ENCODE measurements at regions not wholly inside any gene's neighbourhood (a gene's known extent, or its start where the extent isn't known, plus 50 kb on each side); places are given as distances from the start of the nearest gene placed in this dataset.
"Not testable (repeated sequence)": the region's sequence is repeated elsewhere in the genome, so short reads cannot be mapped to it uniquely, and the experiment has no call there.

DNA sequence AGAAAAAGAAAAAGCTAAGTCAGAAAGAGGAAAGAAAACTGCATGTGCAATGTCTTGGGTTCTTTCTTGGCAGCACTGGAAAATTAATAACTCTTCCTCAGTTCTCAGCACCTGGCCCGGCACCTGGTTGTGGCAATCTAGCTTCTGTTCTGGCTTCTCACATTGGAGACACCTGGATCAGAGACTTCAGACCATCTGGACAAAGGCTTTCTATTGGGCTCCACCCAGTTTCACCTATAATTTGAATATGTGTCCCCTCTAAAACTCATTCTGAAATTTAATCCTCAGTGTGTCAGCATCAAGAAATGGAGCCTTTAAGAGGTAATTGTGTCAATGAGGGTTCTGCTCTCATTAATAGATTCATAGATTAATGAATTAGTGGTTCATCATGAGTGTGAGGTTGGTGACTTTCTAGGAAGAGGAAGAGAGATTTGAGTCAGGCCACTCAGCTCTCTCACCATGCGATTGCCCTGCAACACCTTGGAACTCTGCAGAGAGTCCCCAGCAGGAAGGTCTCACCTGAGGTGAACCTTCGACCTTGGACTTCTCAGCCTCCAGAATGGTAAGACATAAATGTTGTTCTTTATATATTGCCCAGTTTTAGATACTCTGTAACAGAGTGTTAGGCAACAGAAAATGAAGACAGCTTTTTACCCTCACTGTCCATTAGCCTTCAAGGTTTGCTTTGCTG, 679.9 kb downstream of the NTRK3 start:
- no peak for DNase-seq

DNA sequence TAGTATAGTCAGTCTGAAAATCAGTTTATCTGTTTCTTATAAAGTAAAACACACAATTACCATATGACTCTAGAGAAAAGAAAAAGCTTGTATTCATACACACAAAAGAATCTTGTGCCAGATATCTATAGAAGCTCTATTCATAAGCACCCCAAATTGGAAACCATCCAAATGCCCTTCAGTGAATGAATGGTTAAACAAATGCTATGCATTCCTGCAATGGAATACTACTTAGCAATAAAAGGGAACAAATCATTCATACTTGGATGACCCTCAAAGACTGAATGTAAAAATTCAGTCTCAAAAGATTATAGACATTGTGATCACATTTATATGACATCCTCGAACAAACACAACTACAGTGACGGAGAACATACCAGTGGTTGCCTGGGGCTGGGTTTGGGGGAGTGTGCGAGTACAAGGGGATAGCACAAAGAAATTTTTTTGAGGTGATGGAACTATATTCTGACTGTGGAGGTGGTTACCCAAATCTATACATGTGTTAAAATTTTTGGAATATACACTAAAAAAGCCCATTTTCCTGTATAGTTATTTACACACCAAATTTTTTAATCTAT, 680.6 kb downstream of the NTRK3 start:
- no peak for DNase-seq

GRCh38 chr15:87573534-87573933, 683.0 kb downstream of the NTRK3 start:
- DNase-seq = no peak

DNA sequence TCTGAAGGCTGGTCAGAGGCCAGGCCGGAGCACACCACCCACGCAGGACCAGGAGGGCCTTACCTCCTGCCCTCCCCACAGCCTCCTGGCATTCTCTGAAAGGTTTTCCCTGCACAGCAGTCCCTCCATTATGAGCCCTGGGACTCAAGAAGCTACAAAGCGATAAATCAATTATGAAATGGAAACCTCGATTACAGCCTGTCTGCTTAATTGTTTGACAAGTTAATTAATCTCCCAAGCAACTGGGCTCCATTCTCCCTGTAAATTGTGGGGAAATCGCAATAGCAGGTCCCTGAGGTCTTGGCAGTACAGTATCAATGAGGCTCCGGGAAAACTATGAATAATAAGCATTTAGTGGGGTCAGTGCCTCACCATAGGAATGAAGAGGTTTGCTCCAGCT, 683.5 kb downstream of the NTRK3 start:
- no peak for DNase-seq

- DNase-seq = no peak
Observed at GRCh38 chr15:87572381-87572910, 684.1 kb downstream of the NTRK3 start.

- no peak for DNase-seq
Observed at GRCh38 chr15:87570206-87570605, 686.3 kb downstream of the NTRK3 start.

DNA sequence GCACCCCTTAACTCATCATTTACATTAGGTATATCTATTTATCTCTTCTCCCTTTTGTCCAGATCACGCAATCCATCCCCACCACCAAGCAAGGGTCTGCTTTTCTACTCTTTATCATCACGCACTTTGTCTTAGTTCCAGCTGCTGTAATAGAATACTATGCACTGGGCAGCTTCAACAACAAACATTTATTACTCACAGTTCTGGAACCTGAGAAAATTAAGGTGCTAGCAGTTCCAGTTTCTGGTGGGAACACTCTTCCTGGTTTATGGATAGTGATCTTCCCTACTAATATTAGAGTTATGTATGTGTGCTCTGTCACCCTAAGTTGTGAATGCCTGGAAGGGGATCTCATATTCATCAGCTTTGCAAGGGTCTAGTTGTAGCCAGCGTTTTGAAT, 687.0 kb downstream of the NTRK3 start:
- DNase-seq = no peak

GRCh38 chr15:87567406-87568030, 689.0 kb downstream of the NTRK3 start:
- DNase-seq = no peak

DNA sequence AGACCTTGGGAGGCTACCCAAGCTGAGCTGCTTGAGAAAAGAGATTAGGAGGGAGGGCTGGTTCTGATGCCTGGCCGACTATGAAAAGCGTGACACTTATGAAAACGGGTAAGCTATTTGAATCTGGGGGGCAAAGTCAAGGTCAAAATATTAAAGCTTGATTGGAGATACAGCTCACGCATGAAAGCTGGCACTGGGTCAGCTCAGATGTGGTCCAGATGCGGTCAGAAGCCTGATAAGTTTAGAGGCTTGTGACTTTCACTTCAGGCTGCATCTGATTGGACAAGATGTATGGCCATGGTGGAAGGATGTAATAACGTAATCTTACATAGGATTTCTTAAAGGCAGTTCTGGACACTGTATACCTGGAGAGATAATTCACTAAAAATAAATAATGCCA, 690.3 kb downstream of the NTRK3 start:
- no peak for DNase-seq

DNA sequence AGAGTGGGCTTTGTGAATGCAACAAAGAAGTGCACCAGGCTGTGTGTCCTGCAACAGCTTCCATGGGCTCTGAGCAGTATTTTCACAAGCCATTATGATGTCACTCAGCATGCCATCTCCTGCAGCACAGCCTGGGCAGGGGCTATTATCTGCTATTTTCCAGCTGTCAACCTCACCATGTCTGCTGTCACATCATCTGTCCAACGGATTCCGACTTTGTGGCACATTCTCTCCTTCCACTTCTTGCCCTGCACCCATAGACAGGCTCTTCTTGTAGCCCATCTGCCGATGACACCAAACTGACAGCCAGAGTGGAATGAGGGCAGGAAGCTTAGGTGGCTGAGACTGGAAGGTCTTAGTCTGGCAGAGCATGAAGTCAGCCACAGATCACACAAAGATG, 691.9 kb downstream of the NTRK3 start:
- DNase-seq = no peak

GRCh38 chr15:87563869-87564268, 692.7 kb downstream of the NTRK3 start:
- no peak for DNase-seq

DNA sequence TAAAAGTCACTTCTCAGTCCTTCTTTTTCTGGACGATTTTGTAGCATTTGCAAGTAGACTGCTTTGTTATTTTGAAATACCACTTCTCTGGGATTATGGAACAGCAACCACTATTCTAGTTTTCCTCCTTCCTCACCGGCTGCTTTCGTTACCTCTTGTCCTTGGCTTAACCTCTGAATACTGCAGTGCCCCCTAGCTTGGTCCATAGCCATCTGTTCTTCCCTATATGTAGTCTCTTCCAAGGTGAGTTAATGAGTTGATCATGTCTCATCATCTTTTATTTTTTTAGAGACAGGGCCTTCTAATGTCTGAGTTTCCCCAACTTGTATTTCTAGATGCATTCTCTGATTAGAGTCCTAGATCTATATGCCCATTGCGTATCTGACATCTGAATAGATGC, 694.3 kb downstream of the NTRK3 start:
- no peak for DNase-seq

DNA sequence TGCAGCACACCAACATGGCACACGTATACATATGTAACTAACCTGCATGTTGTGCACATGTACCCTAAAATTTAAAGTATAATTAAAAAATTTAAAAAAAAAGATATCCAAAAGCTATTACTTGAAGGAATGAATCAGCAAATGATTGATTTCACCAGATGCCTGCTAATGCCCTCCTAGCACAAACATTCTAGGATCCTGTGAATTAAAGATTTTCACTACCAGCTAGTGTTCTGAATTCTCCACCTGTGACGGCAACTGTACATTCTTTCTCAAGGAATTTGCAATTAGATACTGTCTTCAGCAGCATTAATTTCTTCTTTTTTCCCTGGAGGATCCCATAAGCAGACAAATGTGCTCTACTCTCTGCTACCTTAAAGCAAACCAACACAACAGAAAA, 694.9 kb downstream of the NTRK3 start:
- no peak for DNase-seq

- no peak for DNase-seq
Observed at GRCh38 chr15:87557881-87558280, 698.7 kb downstream of the NTRK3 start.

GRCh38 chr15:87556886-87557285, 699.7 kb downstream of the NTRK3 start:
- no peak for DNase-seq

- no peak for DNase-seq
Observed at GRCh38 chr15:87549860-87550259, 706.7 kb downstream of the NTRK3 start.

DNA sequence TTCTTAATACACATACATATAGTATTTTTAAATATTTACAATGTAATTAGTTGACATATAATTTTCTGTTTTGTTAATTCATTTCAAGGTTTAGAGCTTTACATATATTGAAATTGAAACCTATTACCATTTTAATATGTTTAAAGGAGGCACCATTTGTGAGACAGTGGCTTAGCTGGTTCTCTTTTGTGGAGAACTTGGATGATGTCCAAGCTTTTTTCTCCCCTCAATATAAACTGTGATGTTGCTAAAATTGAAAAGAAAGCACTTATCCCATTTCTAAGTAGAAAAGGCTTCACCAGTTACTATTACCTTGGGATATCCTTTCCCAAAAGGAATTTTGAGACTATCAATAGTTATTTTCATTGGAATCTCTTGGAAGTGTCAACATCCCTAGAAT, 707.2 kb downstream of the NTRK3 start:
- no peak for DNase-seq

DNA sequence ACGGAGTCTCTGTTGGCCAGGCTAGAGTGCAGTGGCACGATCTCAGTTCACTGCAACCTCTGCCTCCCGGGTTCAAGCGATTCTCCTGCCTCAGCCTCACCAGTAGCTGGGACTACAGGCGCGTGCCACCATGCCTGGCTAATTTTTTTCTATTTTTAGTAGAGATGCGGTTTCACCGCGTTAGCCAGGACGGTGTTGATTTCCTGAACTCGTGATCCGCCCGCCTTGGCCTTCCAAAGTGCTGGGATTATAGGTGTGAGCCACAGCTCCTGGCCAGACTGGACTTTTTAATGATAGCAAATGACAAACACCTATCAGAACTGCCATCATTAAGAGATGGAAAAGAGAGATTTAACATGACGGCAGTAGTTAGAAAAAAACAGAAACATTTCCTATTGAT, 707.9 kb downstream of the NTRK3 start:
- DNase-seq = not testable (repeated sequence)

- DNase-seq = no peak
Observed at GRCh38 chr15:87547470-87548181, 708.9 kb downstream of the NTRK3 start.

GRCh38 chr15:87538327-87538834, 718.2 kb downstream of the NTRK3 start:
- DNase-seq = no peak

- DNase-seq = no peak
Observed at GRCh38 chr15:87537295-87537694, 719.2 kb downstream of the NTRK3 start.

- not testable (repeated sequence) for DNase-seq
Observed at GRCh38 chr15:87533637-87534036, 722.9 kb downstream of the NTRK3 start.

DNA sequence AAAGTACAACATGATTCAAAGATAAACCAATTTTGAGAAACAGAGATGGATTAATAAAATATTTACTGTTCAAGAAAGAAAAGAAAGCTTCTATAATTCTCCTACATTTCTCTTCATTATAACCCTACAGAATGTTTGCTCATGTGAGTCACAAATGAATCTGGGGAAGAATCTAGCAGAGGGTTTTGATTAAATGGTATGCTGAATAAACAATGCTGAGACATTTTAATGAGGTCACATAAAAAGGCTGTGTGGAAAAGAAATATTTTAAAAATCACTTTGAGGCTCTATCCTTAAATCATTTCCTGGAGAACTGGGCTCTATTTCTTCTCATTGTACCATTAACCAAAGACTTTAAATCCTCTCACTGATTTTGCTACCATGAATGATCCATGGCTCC, 727.7 kb downstream of the NTRK3 start:
- no peak for DNase-seq
